ENCODE measurements at regions not wholly inside any gene's neighbourhood (a gene's known extent, or its start where the extent isn't known, plus 50 kb on each side); places are given as distances from the start of the nearest gene placed in this dataset.

GRCh38 chr21:25127007-25127406 lies 480.3 kb downstream of the MRPL39 start:
- TF ChIP-seq EZH2phosphoT487 (IDR thresholded peaks at IDR 0.05; ENCODE audit: low read depth): no peak
- TF ChIP-seq, protein P1, sequence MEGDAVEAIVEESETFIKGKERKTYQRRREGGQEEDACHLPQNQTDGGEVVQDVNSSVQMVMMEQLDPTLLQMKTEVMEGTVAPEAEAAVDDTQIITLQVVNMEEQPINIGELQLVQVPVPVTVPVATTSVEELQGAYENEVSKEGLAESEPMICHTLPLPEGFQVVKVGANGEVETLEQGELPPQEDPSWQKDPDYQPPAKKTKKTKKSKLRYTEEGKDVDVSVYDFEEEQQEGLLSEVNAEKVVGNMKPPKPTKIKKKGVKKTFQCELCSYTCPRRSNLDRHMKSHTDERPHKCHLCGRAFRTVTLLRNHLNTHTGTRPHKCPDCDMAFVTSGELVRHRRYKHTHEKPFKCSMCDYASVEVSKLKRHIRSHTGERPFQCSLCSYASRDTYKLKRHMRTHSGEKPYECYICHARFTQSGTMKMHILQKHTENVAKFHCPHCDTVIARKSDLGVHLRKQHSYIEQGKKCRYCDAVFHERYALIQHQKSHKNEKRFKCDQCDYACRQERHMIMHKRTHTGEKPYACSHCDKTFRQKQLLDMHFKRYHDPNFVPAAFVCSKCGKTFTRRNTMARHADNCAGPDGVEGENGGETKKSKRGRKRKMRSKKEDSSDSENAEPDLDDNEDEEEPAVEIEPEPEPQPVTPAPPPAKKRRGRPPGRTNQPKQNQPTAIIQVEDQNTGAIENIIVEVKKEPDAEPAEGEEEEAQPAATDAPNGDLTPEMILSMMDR (IDR thresholded peaks at IDR 0.05; ENCODE audit: low read depth, low read length): no peak
- Histone ChIP-seq H3K27ac (ENCODE audit: low read length) (no peak overlapping the region), H3K36me3 (replicated peaks; ENCODE audit: low read depth, low read length) (no peaks in the 10 kb centered on the region), H3K4me1 (ENCODE audit: low read length) (no peaks in the 10 kb centered on the region), H4K20me1 (ENCODE audit: insufficient read depth, low read length) (no peaks in the 10 kb centered on the region), H3K27me3 (ENCODE audit: low read depth, low read length) (no peaks in the 10 kb centered on the region), H3K4me2 (ENCODE audit: low read length) (no peak overlapping the region), H3K4me3 (ENCODE audit: low read length) (no peak overlapping the region), H2AFZ (ENCODE audit: low read depth, low read length) (no peak overlapping the region), H3K9me3 (ENCODE audit: insufficient read depth, low read length) (no peaks in the 10 kb centered on the region), H3K9ac (ENCODE audit: low read length) (no peak overlapping the region), H3K79me2 (ENCODE audit: low read length) (no peaks in the 10 kb centered on the region)

GRCh38 chr21:25126564-25126963 lies 480.7 kb downstream of the MRPL39 start:
- Histone ChIP-seq H3K27me3 (ENCODE audit: low read depth, low read length) (no peaks in the 10 kb centered on the region), H4K20me1 (ENCODE audit: insufficient read depth, low read length) (no peaks in the 10 kb centered on the region), H3K4me2 (ENCODE audit: low read length) (no peak overlapping the region), H3K9ac (ENCODE audit: low read length) (no peak overlapping the region), H3K9me3 (ENCODE audit: insufficient read depth, low read length) (no peaks in the 10 kb centered on the region), H3K79me2 (ENCODE audit: low read length) (no peaks in the 10 kb centered on the region), H3K27ac (ENCODE audit: low read length) (no peak overlapping the region), H3K4me3 (ENCODE audit: low read length) (no peak overlapping the region), H3K36me3 (replicated peaks; ENCODE audit: low read depth, low read length) (no peaks in the 10 kb centered on the region), H3K4me1 (ENCODE audit: low read length) (no peaks in the 10 kb centered on the region), H2AFZ (ENCODE audit: low read depth, low read length) (no peak overlapping the region)
- TF ChIP-seq EZH2phosphoT487 (IDR thresholded peaks at IDR 0.05; ENCODE audit: low read depth): no peak
- TF ChIP-seq, protein P1 (IDR thresholded peaks at IDR 0.05; ENCODE audit: low read depth, low read length): no peak

- H3K27me3 ChIP-seq (ENCODE audit: low read depth, low read length): no peaks in the 10 kb centered on the region
- no peaks in the 10 kb centered on the region for H3K9me3 ChIP-seq (ENCODE audit: insufficient read depth, low read length)
- H2AFZ ChIP-seq (ENCODE audit: low read depth, low read length): no peak overlapping the region
- no peak overlapping the region for H3K4me3 ChIP-seq (ENCODE audit: low read length)
- no peaks in the 10 kb centered on the region for H3K79me2 ChIP-seq (ENCODE audit: low read length)
- H3K4me2 ChIP-seq (ENCODE audit: low read length): no peak overlapping the region
- no peaks in the 10 kb centered on the region for H4K20me1 ChIP-seq (ENCODE audit: insufficient read depth, low read length)
- H3K27ac ChIP-seq (ENCODE audit: low read length): no peak overlapping the region
- no peak for TF ChIP-seq EZH2phosphoT487 (IDR thresholded peaks at IDR 0.05; ENCODE audit: low read depth)
- TF ChIP-seq, protein P1 (IDR thresholded peaks at IDR 0.05; ENCODE audit: low read depth, low read length): no peak
- H3K4me1 ChIP-seq (ENCODE audit: low read length): no peaks in the 10 kb centered on the region
- no peak overlapping the region for H3K9ac ChIP-seq (ENCODE audit: low read length)
- no peaks in the 10 kb centered on the region for H3K36me3 ChIP-seq (replicated peaks; ENCODE audit: low read depth, low read length)
Measured at GRCh38 chr21:25118648-25119047, 488.6 kb downstream of the MRPL39 start.

GRCh38 chr21:25115021-25115420 lies 492.3 kb downstream of the MRPL39 start:
- Histone ChIP-seq H3K9me3 (ENCODE audit: insufficient read depth, low read length) (no peaks in the 10 kb centered on the region), H3K36me3 (replicated peaks; ENCODE audit: low read depth, low read length) (no peaks in the 10 kb centered on the region), H3K4me3 (ENCODE audit: low read length) (no peak overlapping the region), H3K4me2 (ENCODE audit: low read length) (no peak overlapping the region), H3K27me3 (ENCODE audit: low read depth, low read length) (no peaks in the 10 kb centered on the region), H3K27ac (ENCODE audit: low read length) (no peak overlapping the region), H4K20me1 (ENCODE audit: insufficient read depth, low read length) (no peaks in the 10 kb centered on the region), H3K9ac (ENCODE audit: low read length) (no peak overlapping the region), H2AFZ (ENCODE audit: low read depth, low read length) (no peak overlapping the region), H3K4me1 (ENCODE audit: low read length) (no peaks in the 10 kb centered on the region), H3K79me2 (ENCODE audit: low read length) (no peaks in the 10 kb centered on the region)
- TF ChIP-seq EZH2phosphoT487 (IDR thresholded peaks at IDR 0.05; ENCODE audit: low read depth): no peak
- TF ChIP-seq, protein P1 (IDR thresholded peaks at IDR 0.05; ENCODE audit: low read depth, low read length): no peak

Data from OCI-LY3 (cell line).